HEK293T (cell line): ENCODE measurements at regions not wholly inside any gene's neighbourhood (a gene's known extent, or its start where the extent isn't known, plus 50 kb on each side); places are given as distances from the start of the nearest gene placed in this dataset.

ENCODE experiments used
- CTCF ChIA-PET: fragments of 350-600 bp; formaldehyde crosslinking; extraction: SDS; loops from one replicate; lab custom pipeline; 2021; ENCODE audit warnings: antibody characterized with exemption, inconsistent platforms; lab: Yijun Ruan, JAX
- POLR2A ChIA-PET: fragments of 350-600 bp; formaldehyde crosslinking; extraction: SDS; loops from one replicate; lab custom pipeline; 2020; ENCODE audit warnings: antibody characterized with exemption, inconsistent platforms; lab: Yijun Ruan, JAX
- DNase-seq: peaks from one replicate; pipeline ENCODE4 v3.0.0; 2012; ENCODE audit warnings: mixed read lengths; ENCODE audit errors: extremely low spot score
- ARNT ChIP-seq: fragments of 450-650 bp; IDR thresholded peaks from 2 replicates; pipeline ENCODE4 v1.6.1; 2017; ENCODE audit warnings: mild to moderate bottlenecking
- BHLHE40 ChIP-seq: fragments of 450-650 bp; IDR thresholded peaks from 2 replicates; pipeline ENCODE4 v1.6.1; 2016; ENCODE audit warnings: mild to moderate bottlenecking, moderate library complexity, borderline replicate concordance
- ELF4 ChIP-seq: fragments of 450-650 bp; IDR thresholded peaks from 2 replicates; pipeline ENCODE4 v1.6.1; 2017; ENCODE audit warnings: antibody characterized with exemption
- FOXA1 ChIP-seq: fragments of 450-650 bp; IDR thresholded peaks from 2 replicates; pipeline ENCODE4 v1.6.1; 2016; ENCODE audit warnings: mild to moderate bottlenecking
- FOXK2 ChIP-seq: fragments of 450-650 bp; IDR thresholded peaks from 2 replicates; pipeline ENCODE4 v1.6.1; 2016; ENCODE audit warnings: mild to moderate bottlenecking
- FOXM1 ChIP-seq: fragments of 450-650 bp; IDR thresholded peaks from 2 replicates; pipeline ENCODE4 v1.6.1; 2017; ENCODE audit warnings: mild to moderate bottlenecking, borderline replicate concordance
- HDGF ChIP-seq: fragments of 450-650 bp; IDR thresholded peaks from 2 replicates; pipeline ENCODE4 v1.6.1; 2017; ENCODE audit warnings: antibody characterized with exemption, borderline replicate concordance
- L3MBTL2 ChIP-seq: fragments of 450-650 bp; conservative IDR thresholded peaks from 2 replicates; pipeline ENCODE4 v1.6.1; 2016; ENCODE audit warnings: mild to moderate bottlenecking
- LEF1 ChIP-seq: fragments of 450-650 bp; IDR thresholded peaks from 2 replicates; pipeline ENCODE4 v1.6.1; 2017; ENCODE audit warnings: mild to moderate bottlenecking, borderline replicate concordance
- NFRKB ChIP-seq: fragments of 450-650 bp; IDR thresholded peaks from 2 replicates; pipeline ENCODE4 v1.6.1; 2016; ENCODE audit warnings: mild to moderate bottlenecking, moderate library complexity
- SP1 ChIP-seq: fragments of 450-650 bp; IDR thresholded peaks from 2 replicates; pipeline ENCODE4 v1.6.1; 2017
- SUZ12 ChIP-seq: fragments of 450-650 bp; IDR thresholded peaks from 2 replicates; pipeline ENCODE4 v1.6.1; 2016; ENCODE audit warnings: mild to moderate bottlenecking
- TARDBP ChIP-seq: fragments of 450-650 bp; IDR thresholded peaks from 2 replicates; pipeline ENCODE4 v1.6.1; 2016
- ZNF384 ChIP-seq: fragments of 450-650 bp; IDR thresholded peaks from 2 replicates; pipeline ENCODE4 v1.6.1; 2016
- TF ChIP-seq, protein P1 (sequence below): fragments of 450-650 bp; IDR thresholded peaks from 2 replicates; pipeline ENCODE4 v1.6.1; 2016

DNA sequence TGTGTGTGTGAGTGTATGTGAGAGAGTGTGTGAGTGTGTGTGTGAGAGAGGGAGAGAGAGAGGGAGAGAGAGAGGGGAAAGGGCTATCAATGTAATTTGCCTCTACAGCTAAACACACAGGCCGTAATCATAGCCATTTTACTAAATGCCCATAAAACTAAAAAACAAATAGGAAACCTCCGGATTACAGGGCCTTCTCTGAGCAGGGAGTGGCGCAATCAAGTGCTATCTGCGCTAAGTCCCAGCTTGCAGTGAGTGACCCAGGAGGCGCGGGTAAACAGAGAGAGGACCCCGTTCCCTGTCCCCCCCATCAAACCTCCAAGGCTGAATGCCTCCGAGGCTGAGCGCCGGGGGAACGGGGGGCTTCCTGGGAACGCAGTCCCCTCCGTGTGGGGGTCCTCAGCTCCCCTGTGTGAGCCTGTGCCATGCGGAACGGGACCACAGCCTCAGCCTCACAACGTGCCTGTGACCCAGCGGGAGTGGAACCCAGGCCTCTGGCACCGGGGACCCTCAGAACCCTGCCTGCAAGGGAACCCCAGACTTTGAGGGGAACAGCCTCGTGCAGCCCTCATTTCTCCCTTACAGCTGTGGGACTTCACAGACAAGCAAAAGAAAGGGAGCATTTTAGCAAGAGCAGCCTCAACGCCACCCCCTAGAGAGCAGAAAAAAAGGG is 54.7 kb upstream of the ID2 start:
- POLR2A ChIA-PET = no interaction called here

DNA sequence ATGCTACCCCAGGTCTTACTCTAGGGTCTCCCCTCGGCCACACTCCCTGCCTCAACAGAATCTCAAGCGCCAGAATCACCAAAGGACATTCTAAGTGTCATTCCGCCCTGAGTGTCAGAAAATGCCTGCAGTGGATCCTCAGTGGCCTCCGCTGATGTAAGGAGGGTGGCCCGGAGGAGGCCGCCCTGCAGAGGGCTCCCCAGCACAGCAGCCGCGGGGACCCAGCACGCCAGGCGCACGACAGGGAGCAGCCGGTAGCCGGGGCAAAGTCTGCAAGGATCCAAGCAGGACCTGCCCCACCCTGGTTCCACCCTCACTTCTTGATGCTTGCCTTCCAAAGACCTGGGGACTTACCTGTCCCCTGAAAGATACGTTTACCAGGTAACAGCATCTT is 54.2 kb upstream of the ID2 start:
- TF ChIP-seq SUZ12 (no peak), FOXK2 (no peak), FOXM1 (no peak)
- TF ChIP-seq, protein P1, sequence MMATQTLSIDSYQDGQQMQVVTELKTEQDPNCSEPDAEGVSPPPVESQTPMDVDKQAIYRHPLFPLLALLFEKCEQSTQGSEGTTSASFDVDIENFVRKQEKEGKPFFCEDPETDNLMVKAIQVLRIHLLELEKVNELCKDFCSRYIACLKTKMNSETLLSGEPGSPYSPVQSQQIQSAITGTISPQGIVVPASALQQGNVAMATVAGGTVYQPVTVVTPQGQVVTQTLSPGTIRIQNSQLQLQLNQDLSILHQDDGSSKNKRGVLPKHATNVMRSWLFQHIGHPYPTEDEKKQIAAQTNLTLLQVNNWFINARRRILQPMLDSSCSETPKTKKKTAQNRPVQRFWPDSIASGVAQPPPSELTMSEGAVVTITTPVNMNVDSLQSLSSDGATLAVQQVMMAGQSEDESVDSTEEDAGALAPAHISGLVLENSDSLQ = no peak
- CTCF ChIA-PET = interaction anchor here (0.5 kb wide), 1 partner anchor 61 kb away, joined by 3 read pairs; no protein-coding TSS in a partner anchor

More for the DNA sequence above, 54.7 kb upstream of the ID2 start:
- CTCF ChIA-PET = no interaction called here
- TF ChIP-seq BHLHE40 (no peak), FOXA1 (no peak), HDGF (no peak), L3MBTL2 (no peak), SP1 (no peak)
- no peak for DNase-seq

DNA sequence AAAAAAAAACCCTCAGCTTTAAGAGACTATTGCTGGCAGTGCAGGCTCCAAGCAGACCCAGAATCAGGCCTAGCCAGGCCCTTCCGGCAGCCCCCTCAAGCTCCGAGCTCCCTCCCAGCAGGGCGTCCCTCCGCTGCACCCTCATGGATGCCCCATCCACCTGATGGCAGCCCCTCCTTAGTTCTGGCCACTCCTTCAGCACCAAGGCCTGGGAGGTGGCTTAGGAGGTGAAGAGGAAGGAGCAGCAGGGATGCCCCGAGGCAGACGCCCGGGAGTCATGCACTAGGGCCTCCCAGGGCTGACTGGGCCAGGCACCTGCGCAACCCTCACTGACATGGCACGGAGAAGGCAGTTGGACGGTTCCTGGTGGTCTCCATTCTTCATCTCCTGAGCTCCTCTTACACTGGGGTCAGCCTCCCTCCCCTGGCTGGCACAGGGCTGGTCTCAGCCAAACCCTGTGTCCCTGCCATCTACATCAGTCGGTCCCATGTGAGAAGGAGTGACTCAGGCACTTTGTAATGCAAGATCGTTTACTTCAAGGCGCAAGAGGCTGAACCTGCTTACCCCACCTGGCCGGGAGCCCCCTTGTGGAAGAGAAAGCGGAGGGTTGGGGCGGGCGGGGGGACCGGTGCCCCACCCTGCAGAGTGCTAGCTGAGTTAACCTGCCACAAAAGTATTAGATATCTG is 53.5 kb upstream of the ID2 start:
- POLR2A ChIA-PET = interaction anchor here (0.9 kb wide), 1 partner anchor 54 kb away, joined by 3 read pairs; the partner anchor contains the start of gene ID2
- TF ChIP-seq FOXA1 (no peak), ZNF384 (no peak), SP1 (no peak), L3MBTL2 (no peak), LEF1 (no peak)
- CTCF ChIA-PET = interaction anchor here (0.5 kb wide), 1 partner anchor 60 kb away, joined by 3 read pairs; no protein-coding TSS in a partner anchor
- no peak for DNase-seq

More for the DNA sequence above, 54.2 kb upstream of the ID2 start:
- POLR2A ChIA-PET = interaction anchor here (0.9 kb wide), 1 partner anchor 54 kb away, joined by 3 read pairs; the partner anchor contains the start of gene ID2
- DNase-seq = no peak

DNA sequence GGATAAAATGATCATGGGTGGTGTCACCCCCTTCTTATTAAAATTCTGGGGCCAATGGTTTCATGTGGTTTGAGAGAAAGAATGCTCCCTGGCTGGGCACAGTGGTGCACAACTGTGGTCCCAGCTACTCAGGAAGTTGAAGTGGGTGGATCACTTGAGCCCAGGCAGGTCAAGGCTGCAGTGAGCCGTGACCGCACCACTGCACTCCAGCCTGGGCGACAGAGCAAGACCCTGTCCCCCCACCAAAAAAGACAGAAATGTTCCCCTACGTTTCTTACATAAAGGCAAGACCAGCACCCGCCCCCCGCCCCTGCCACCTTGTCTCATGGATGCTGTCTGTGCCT is 53.0 kb upstream of the ID2 start:
- DNase-seq = no peak
- ChIA-PET CTCF (no interaction called here), POLR2A (no interaction called here)
- no peak for TF ChIP-seq FOXA1
- TF ChIP-seq SP1 = no peak
- no peak for TF ChIP-seq ELF4
- TF ChIP-seq HDGF = no peak
- TF ChIP-seq SUZ12 = no peak
- TF ChIP-seq FOXK2 = no peak
- TF ChIP-seq NFRKB = no peak
- no peak for TF ChIP-seq TARDBP
- TF ChIP-seq, protein P1 = no peak
- TF ChIP-seq ZNF384 = no peak

DNA sequence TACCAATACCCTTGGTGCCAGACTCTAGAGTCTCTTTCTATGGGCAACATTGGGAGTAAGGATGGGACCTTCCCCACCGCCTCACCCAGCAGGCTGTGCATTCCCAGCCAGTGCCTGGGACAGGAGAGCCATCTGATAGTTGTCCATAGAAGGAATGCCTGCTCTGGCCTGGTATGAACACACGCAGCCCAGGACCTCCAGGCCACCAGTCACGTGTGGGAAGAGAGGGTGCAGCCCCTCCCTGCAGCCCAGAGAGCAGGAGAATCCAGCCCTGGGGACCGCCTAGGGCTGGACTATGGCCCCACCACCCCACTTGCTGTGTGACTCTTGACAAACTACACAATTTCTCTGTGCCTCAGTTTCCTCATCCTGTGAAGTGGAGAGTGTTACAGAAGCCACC is 52.5 kb upstream of the ID2 start:
- POLR2A ChIA-PET = no interaction called here
- CTCF ChIA-PET = no interaction called here
- DNase-seq = no peak
- TF ChIP-seq ARNT (no peak), BHLHE40 (no peak), FOXK2 (no peak), FOXM1 (no peak), TARDBP (no peak)

DNA sequence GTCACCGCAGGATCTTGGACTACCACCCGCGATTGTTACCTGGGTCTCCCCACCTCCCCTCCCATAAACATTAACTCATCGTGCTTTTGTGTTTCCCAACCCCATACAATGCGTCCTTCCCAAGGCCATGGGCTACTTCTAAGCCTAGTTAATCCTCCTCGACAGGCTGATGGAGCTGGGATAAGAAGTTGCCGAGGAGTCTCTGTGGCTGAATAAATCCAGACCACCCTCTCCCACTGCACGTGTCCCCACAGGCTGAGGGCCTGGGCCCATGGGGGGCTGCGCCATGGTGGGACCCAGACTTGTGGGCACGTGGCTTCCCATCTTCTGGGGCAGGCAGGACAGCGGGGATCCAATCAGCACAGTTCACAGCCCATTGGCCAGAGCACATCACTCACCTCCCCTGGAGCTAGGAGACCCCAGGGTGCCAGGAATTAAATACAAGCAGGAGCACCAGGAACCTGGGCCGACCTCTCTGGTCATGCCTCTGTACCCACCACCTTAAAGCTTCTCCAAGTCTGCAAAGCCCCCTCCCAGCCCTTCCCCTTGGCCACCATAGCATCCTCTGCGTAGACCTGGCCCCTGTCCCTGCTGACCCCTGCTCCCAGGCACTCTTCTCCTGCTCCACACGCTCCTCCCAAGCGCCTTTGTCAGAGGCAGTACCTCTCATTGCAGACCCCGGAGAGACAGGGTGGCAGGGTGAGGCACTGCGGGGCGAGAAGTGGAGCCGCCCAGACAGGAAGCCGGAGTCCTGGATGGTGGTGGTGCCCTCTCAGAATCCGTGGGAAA is 51.0 kb upstream of the ID2 start:
- TF ChIP-seq FOXA1 (no peak), L3MBTL2 (no peak), FOXK2 (no peak), ELF4 (no peak), SP1 (no peak), ARNT (no peak)
- TF ChIP-seq, protein P1 = no peak
- POLR2A ChIA-PET = no interaction called here
- DNase-seq = no peak
- CTCF ChIA-PET = interaction anchor here (0.7 kb wide), 1 partner anchor 97 kb away, joined by 3 read pairs; no protein-coding TSS in a partner anchor
